ENCODE measurements at regions not wholly inside any gene's neighbourhood (a gene's known extent, or its start where the extent isn't known, plus 50 kb on each side); places are given as distances from the start of the nearest gene placed in this dataset.

GRCh38 chr2:155517362-155517761 lies 815.2 kb downstream of the NR4A2 start:
- H3K4me1 Mint-ChIP-seq (ENCODE audit: insufficient read depth, unreplicated experiment): no peaks in the 10 kb centered on the region
- DNase-seq (ENCODE audit: unreplicated experiment): no peak
- intact Hi-C loops (cut with micrococcal nuclease): no loop called here
- no peak overlapping the region for H3K4me3 Mint-ChIP-seq (ENCODE audit: unreplicated experiment)
- ChIA-PET CTCF (no interaction called here), POLR2A (no interaction called here)
- H3K9me3 Mint-ChIP-seq (ENCODE audit: unreplicated experiment): no peaks in the 10 kb centered on the region
- TF ChIP-seq CTCF (IDR thresholded peaks at IDR 0.05; ENCODE audit: unreplicated experiment): no peak
- H3K27ac Mint-ChIP-seq (ENCODE audit: low read depth, unreplicated experiment): no peak overlapping the region
- H3K36me3 Mint-ChIP-seq (ENCODE audit: insufficient read depth, unreplicated experiment): no peaks in the 10 kb centered on the region
- no TSS peak for BruUV-seq (replicated peaks)
- peaks cover 35% of the 10 kb centered on the region for H3K27me3 Mint-ChIP-seq (ENCODE audit: insufficient read depth, unreplicated experiment)

- Mint-ChIP-seq H3K36me3 (ENCODE audit: insufficient read depth, unreplicated experiment) (no peaks in the 10 kb centered on the region), H3K27ac (ENCODE audit: low read depth, unreplicated experiment) (no peak overlapping the region), H3K27me3 (ENCODE audit: insufficient read depth, unreplicated experiment) (peaks cover 50% of the 10 kb centered on the region), H3K4me3 (ENCODE audit: unreplicated experiment) (no peak overlapping the region), H3K9me3 (ENCODE audit: unreplicated experiment) (no peaks in the 10 kb centered on the region), H3K4me1 (ENCODE audit: insufficient read depth, unreplicated experiment) (no peaks in the 10 kb centered on the region)
- DNase-seq (ENCODE audit: unreplicated experiment): no peak
- POLR2A ChIA-PET: interaction anchor here (0.6 kb wide), 1 partner anchor 70 kb away, joined by 3 read pairs; no protein-coding TSS in a partner anchor
- no TSS peak for BruUV-seq (replicated peaks)
- CTCF ChIA-PET: interaction anchor here (0.7 kb wide), 1 partner anchor 75 kb away, joined by 3 read pairs; no protein-coding TSS in a partner anchor
- intact Hi-C loops (cut with micrococcal nuclease): no loop called here
- no peak for TF ChIP-seq CTCF (IDR thresholded peaks at IDR 0.05; ENCODE audit: unreplicated experiment)
Observed at GRCh38 chr2:155513248-155513647, 814.8 kb downstream of the KCNJ3 start.

DNA sequence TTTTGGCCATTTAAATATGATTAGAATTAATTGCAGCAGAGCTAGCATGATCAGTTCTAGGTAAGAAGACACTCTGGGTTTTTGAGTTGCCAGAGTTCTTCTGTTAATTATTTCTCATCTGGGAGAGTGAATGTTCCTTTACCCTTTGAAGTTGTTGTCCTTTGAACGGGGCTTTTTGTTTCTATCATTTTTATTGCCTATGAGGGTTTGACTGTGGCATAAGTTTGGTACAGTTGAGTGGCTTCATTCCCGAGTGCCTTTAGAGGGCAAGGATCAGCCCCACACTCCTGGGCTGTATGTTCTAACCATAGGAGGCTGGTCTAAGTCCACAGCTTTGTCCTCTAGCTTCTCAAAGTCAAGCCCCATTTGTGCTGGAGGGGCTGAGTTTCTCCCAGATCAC lies 804.3 kb downstream of the KCNJ3 start:
- POLR2A ChIA-PET: no interaction called here
- Mint-ChIP-seq H3K4me3 (ENCODE audit: unreplicated experiment) (no peak overlapping the region), H3K4me1 (ENCODE audit: insufficient read depth, unreplicated experiment) (no peaks in the 10 kb centered on the region), H3K9me3 (ENCODE audit: unreplicated experiment) (no peaks in the 10 kb centered on the region), H3K27ac (ENCODE audit: low read depth, unreplicated experiment) (no peak overlapping the region), H3K36me3 (ENCODE audit: insufficient read depth, unreplicated experiment) (no peaks in the 10 kb centered on the region), H3K27me3 (ENCODE audit: insufficient read depth, unreplicated experiment) (peaks cover 12% of the 10 kb centered on the region)
- intact Hi-C loops (cut with micrococcal nuclease): no loop called here
- TF ChIP-seq CTCF (IDR thresholded peaks at IDR 0.05; ENCODE audit: unreplicated experiment): no peak
- no TSS peak for BruUV-seq (replicated peaks)
- no peak for DNase-seq (ENCODE audit: unreplicated experiment)
- CTCF ChIA-PET: interaction anchor here (0.9 kb wide), 1 partner anchor 126 kb away, joined by 4 read pairs; no protein-coding TSS in a partner anchor

DNA sequence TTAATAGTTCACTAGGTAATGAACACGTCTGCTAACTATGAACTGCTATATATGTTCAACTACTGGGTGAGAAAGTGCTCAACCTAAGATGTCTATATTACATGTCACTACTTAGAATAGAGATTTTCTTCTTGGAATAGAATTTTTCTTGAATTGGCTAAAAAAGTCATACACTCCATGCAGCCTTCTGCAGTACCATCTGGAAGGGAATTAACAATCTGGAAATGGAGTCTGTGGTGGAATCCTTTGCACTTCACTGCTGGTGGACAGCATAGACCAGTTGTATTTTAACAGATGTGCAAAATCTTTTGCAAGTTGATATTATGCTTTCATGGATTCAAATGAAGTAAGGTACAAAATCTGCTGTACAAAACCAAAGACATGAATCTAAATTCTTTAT lies 799.6 kb downstream of the KCNJ3 start:
- no peak overlapping the region for H3K4me3 Mint-ChIP-seq (ENCODE audit: unreplicated experiment)
- ChIA-PET CTCF (interaction anchor here (0.7 kb wide), 1 partner anchor 383 kb away, joined by 3 read pairs; no protein-coding TSS in a partner anchor), POLR2A (no interaction called here)
- TF ChIP-seq CTCF (IDR thresholded peaks at IDR 0.05; ENCODE audit: unreplicated experiment): no peak
- no TSS peak for BruUV-seq (replicated peaks)
- H3K36me3 Mint-ChIP-seq (ENCODE audit: insufficient read depth, unreplicated experiment): no peaks in the 10 kb centered on the region
- intact Hi-C loops (cut with micrococcal nuclease): no loop called here
- H3K27ac Mint-ChIP-seq (ENCODE audit: low read depth, unreplicated experiment): no peak overlapping the region
- no peaks in the 10 kb centered on the region for H3K4me1 Mint-ChIP-seq (ENCODE audit: insufficient read depth, unreplicated experiment)
- no peaks in the 10 kb centered on the region for H3K9me3 Mint-ChIP-seq (ENCODE audit: unreplicated experiment)
- DNase-seq (ENCODE audit: unreplicated experiment): no peak
- H3K27me3 Mint-ChIP-seq (ENCODE audit: insufficient read depth, unreplicated experiment): no peaks in the 10 kb centered on the region

Measured in MCF 10A (cell line).